ENCODE measurements at regions not wholly inside any gene's neighbourhood (a gene's known extent, or its start where the extent isn't known, plus 50 kb on each side); places are given as distances from the start of the nearest gene placed in this dataset.

DNA sequence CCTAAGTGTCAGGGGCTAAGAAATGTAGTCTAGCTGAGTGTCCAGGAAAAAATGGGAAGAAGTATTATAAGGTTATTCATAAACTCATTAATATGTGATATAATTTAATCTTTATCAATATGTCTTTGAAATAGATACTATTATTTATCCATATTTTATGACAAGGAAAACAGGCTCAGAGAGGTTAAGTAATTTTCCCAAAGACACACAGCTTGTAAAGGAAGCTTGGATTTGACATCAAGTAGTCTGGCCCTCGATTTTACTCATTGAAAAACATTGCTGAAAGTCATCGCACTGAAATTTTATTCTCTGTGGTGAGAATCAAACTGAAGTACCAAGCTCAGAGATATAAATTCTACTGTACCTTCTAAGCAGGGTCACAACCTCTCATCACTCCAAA is 276.9 kb downstream of the MSX2 start:
- TF ChIP-seq, protein P1, sequence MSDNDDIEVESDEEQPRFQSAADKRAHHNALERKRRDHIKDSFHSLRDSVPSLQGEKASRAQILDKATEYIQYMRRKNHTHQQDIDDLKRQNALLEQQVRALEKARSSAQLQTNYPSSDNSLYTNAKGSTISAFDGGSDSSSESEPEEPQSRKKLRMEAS (IDR thresholded peaks at IDR 0.05; ENCODE audit: low read depth) = no peak
- TF ChIP-seq, protein P2, sequence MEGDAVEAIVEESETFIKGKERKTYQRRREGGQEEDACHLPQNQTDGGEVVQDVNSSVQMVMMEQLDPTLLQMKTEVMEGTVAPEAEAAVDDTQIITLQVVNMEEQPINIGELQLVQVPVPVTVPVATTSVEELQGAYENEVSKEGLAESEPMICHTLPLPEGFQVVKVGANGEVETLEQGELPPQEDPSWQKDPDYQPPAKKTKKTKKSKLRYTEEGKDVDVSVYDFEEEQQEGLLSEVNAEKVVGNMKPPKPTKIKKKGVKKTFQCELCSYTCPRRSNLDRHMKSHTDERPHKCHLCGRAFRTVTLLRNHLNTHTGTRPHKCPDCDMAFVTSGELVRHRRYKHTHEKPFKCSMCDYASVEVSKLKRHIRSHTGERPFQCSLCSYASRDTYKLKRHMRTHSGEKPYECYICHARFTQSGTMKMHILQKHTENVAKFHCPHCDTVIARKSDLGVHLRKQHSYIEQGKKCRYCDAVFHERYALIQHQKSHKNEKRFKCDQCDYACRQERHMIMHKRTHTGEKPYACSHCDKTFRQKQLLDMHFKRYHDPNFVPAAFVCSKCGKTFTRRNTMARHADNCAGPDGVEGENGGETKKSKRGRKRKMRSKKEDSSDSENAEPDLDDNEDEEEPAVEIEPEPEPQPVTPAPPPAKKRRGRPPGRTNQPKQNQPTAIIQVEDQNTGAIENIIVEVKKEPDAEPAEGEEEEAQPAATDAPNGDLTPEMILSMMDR (IDR thresholded peaks at IDR 0.05) = no peak
- TF ChIP-seq, protein P3, sequence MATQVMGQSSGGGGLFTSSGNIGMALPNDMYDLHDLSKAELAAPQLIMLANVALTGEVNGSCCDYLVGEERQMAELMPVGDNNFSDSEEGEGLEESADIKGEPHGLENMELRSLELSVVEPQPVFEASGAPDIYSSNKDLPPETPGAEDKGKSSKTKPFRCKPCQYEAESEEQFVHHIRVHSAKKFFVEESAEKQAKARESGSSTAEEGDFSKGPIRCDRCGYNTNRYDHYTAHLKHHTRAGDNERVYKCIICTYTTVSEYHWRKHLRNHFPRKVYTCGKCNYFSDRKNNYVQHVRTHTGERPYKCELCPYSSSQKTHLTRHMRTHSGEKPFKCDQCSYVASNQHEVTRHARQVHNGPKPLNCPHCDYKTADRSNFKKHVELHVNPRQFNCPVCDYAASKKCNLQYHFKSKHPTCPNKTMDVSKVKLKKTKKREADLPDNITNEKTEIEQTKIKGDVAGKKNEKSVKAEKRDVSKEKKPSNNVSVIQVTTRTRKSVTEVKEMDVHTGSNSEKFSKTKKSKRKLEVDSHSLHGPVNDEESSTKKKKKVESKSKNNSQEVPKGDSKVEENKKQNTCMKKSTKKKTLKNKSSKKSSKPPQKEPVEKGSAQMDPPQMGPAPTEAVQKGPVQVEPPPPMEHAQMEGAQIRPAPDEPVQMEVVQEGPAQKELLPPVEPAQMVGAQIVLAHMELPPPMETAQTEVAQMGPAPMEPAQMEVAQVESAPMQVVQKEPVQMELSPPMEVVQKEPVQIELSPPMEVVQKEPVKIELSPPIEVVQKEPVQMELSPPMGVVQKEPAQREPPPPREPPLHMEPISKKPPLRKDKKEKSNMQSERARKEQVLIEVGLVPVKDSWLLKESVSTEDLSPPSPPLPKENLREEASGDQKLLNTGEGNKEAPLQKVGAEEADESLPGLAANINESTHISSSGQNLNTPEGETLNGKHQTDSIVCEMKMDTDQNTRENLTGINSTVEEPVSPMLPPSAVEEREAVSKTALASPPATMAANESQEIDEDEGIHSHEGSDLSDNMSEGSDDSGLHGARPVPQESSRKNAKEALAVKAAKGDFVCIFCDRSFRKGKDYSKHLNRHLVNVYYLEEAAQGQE (IDR thresholded peaks at IDR 0.05; ENCODE audit: low read depth, low read length) = no peak

Data from SK-N-SH (cell line).